ENCODE measurements at regions not wholly inside any gene's neighbourhood (a gene's known extent, or its start where the extent isn't known, plus 50 kb on each side); places are given as distances from the start of the nearest gene placed in this dataset.

GRCh38 chr7:27388561-27388960, 146.0 kb downstream of the EVX1 start:
- H3K4me3 ChIP-seq (replicated peaks in 1 of 2; ENCODE audit: low read depth in 2 of 2, low read length in 2 of 2): no peak overlapping the region
- no peak for DNase-seq (ENCODE audit: low read depth in 2 of 2)
- no peak for TF ChIP-seq CTCF (IDR thresholded peaks at IDR 0.05; ENCODE audit: low read depth, low read length)

- no peak for TF ChIP-seq CTCF (IDR thresholded peaks at IDR 0.05; ENCODE audit: low read depth, low read length)
- H3K4me3 ChIP-seq (replicated peaks in 1 of 2; ENCODE audit: low read depth in 2 of 2, low read length in 2 of 2): no peak overlapping the region
- DNase-seq (ENCODE audit: low read depth in 2 of 2): no peak
Measured at GRCh38 chr7:27389496-27389895, 146.9 kb downstream of the EVX1 start.

- TF ChIP-seq CTCF (IDR thresholded peaks at IDR 0.05; ENCODE audit: low read depth, low read length): no peak
- no peak overlapping the region for H3K4me3 ChIP-seq (replicated peaks in 1 of 2; ENCODE audit: low read depth in 2 of 2, low read length in 2 of 2)
- no peak for DNase-seq (ENCODE audit: low read depth in 2 of 2)
Measured at GRCh38 chr7:27392477-27392876, 149.9 kb downstream of the EVX1 start.

GRCh38 chr7:27394871-27395270, 152.3 kb downstream of the EVX1 start:
- DNase-seq (ENCODE audit: low read depth in 2 of 2): no peak
- H3K4me3 ChIP-seq (replicated peaks in 1 of 2; ENCODE audit: low read depth in 2 of 2, low read length in 2 of 2): no peak overlapping the region
- TF ChIP-seq CTCF (IDR thresholded peaks at IDR 0.05; ENCODE audit: low read depth, low read length): no peak

- H3K4me3 ChIP-seq (replicated peaks in 1 of 2; ENCODE audit: low read depth in 2 of 2, low read length in 2 of 2): no peak overlapping the region
- no peak for DNase-seq (ENCODE audit: low read depth in 2 of 2)
- no peak for TF ChIP-seq CTCF (IDR thresholded peaks at IDR 0.05; ENCODE audit: low read depth, low read length)
Measured at GRCh38 chr7:27395626-27396025, 153.0 kb downstream of the EVX1 start.

GRCh38 chr7:27397503-27397902, 154.9 kb downstream of the EVX1 start:
- no peak for DNase-seq (ENCODE audit: low read depth in 2 of 2)
- H3K4me3 ChIP-seq (replicated peaks in 1 of 2; ENCODE audit: low read depth in 2 of 2, low read length in 2 of 2): no peak overlapping the region
- no peak for TF ChIP-seq CTCF (IDR thresholded peaks at IDR 0.05; ENCODE audit: low read depth, low read length)

- H3K4me3 ChIP-seq (replicated peaks in 1 of 2; ENCODE audit: low read depth in 2 of 2, low read length in 2 of 2): no peak overlapping the region
- no peak for TF ChIP-seq CTCF (IDR thresholded peaks at IDR 0.05; ENCODE audit: low read depth, low read length)
- DNase-seq (ENCODE audit: low read depth in 2 of 2): peak in 1 of 2 donors; percentile 20
Measured at GRCh38 chr7:27398851-27399250, 156.2 kb downstream of the EVX1 start.

Measured in cardiac fibroblast (primary cell).